ENCODE measurements at regions not wholly inside any gene's neighbourhood (a gene's known extent, or its start where the extent isn't known, plus 50 kb on each side); places are given as distances from the start of the nearest gene placed in this dataset.
"Not testable (repeated sequence)": the region's sequence is repeated elsewhere in the genome, so short reads cannot be mapped to it uniquely, and the experiment has no call there.

DNA sequence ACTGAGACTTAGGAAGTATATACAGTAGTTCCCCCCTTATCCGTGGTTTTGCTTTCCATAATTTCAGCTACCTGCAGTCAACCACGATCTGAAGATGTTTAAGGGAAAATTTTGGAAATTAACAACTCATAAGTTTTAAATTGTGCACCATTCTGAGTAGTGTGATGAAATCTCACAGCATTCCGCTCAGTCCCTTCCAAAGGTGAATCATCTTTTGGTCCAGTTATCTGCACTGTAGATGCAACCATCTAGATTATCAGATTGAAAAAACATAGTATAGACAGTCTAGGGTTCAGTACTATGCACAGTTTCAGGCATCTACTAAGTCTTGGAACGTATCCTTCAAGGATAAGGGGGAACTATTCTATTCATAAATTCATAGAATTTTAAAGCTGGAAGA, 109.0 kb downstream of the ANXA3 start:
- no peak for DNase-seq

GRCh38 chr4:78661086-78661690, 109.6 kb downstream of the ANXA3 start:
- no peak for DNase-seq

- DNase-seq: no peak
Measured at GRCh38 chr4:78661921-78662521, 110.5 kb downstream of the ANXA3 start.

DNA sequence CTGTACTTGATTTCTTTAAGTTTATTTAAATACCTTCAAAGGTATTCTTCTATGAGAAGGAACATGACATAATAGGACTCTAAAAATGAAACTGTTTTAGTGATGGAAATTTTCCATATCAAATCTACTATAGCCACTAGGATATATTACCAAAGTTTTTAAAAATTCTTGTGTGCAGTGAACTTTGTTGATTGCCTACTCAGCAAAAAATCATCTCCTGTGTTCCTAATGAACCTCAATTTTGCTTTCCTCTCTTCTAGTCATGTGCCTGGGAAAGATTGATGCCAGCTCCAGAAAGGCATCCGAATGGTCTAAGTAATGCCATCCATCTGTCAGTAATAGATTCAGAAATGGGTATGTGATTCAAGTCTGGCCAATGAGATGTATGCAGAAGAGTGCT, 111.1 kb downstream of the ANXA3 start:
- no peak for DNase-seq

DNA sequence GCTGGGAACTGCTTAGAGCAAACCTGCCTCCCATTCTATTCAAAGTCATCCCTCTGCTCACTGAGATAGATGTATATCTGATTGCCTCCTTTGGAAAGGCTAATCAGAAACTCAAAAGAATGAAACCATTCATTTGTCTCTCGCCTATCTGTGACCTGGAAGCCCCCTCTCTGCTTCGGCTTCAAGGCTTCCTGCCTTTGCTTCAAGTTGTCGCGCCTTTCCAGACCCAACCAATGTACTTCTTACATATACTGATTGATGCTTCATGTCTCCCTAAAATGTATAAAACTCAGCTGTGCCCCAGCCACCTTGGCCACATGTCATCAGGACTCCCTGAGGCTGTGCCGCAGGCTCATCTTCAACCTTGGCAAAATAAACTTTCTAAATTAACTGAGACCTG, 111.9 kb upstream of the BMP2K start:
- DNase-seq: not testable (repeated sequence)

- no peak for DNase-seq
Measured at GRCh38 chr4:78665216-78665770, 110.9 kb upstream of the BMP2K start.

DNA sequence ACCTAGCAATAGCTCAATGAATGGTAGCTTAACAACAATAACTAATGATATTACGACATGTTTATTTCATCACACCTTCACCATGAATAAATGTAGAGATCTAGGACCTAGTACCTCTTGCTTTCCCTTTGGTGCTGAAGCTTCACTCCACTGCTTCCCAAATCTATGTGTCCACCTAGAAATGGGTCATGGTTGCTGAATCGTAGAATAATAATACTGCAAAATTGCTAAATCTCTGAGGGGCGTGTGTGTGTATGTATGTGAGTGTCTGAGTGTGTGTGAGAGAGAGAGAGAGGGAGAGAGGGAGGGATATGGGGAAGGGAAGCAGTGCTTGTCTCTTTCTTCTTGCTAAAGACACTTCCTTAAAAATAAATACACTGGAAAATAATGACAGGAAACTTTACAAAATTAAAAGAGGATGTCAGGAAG, 109.3 kb upstream of the BMP2K start:
- DNase-seq: no peak

DNA sequence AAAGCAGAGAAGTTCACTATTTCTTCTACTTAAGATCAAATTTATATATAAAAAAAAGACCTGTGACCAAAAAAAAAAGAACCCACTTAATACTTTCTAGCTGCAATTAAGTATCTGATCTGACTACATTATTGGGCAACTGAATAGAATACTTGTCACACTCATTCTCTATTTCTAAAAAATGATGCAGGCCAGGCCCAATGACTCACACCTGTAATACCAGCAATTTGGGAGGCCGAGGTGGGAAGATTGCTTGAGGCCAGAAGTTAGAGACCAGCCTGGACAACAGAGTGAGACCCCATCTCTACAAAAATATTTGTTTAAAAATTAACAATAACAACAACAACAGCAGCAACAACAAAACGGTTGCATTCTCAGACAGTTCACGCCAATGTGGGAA, 108.8 kb upstream of the BMP2K start:
- no peak for DNase-seq

DNA sequence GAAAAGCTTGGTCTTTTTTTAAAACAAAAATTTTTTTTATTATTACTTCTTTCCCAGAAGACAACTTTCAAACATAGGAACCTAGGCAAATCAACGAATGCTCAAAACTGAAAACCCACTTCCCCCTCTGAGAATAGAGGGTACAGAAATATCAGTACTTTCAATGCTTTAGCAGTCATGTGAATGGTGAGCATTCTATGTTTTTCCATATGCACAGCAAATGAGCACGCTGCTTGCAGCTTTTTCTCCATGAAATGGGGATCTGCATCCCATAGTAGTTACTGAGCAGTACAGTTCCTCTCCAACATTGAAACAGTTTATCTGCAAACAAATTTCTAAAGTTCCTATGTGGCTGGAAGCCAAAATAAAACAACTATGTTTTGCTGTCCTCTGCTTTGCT, 108.4 kb upstream of the BMP2K start:
- no peak for DNase-seq

DNA sequence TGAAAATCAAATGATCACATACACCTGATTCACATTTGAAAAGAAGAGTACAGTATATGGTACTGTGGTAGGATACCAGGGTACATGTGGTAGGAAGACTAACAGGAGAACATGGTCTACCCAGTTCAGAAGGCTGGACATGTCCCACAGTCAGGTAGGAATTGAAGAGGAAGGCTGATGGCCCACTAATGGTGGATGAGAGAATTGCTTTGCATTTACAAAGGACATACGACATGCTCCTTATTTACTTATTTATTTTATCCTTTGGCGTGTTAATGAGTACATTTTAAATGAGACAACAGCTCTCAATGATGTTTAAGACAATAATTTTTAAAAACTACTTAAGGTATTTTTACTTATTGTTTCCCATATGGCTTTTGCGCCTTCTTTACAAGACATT, 106.7 kb upstream of the BMP2K start:
- DNase-seq: no peak

DNA sequence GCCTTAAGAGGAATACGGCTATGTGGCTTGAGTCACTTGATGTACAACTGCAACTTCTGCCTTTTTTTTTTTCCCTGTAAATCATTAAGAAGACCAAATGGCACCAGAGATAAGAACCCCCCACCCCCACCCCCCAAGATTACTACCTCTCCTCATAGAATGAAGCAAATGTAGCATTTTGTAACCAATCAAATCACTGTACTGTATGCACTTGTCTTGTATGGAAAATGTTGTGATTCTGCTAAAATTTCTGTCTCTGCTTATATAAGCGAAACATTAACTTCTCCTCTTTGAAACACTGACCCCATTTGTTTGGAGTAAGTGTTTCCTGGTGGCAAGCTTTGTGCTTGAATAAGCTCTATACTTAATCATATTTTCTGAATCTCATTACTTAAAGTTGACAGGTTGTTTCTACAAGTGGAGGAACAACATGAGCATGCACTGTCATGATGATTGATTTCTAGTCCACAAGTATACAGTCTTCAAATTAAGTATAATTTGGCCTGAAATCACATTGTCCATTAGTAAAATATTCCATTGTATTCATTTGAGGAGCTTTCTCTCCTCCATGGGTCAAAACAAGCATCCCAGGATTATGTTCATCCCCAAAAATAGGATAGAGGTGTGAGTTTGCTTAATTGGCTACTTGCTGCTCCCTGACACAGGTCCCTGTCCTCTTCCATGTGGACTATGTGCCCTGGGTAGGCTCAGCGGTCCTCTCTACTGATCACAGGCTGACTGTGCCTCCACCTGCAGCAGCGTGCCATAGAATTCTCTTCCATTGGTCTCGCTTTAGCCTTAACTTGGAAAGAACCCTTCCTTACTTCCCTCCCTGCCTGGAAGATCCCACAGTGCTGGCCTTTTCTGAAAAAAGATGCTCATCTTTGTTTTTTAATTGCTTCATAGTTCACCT, 104.0 kb upstream of the BMP2K start:
- DNase-seq: no peak

GRCh38 chr4:78673337-78673736, 102.8 kb upstream of the BMP2K start:
- DNase-seq: no peak

DNA sequence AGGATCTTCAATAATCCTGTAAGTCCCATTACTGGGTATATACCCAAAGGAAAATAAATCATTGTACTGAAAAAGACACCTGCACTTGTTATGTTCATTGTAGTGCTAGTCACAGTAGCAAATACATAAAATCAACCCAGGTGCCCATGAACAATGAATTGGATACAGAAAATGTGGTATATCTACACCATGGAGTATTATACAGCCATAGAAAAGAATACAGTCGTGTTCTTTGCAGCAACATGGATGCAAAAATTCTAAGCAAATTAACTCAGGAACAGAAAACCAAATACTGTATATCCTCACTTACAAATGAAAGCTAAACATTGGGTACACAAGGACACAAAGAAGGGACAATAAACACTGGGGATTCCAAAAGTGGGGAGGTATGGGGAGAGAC, 100.8 kb upstream of the BMP2K start:
- DNase-seq: no peak

DNA sequence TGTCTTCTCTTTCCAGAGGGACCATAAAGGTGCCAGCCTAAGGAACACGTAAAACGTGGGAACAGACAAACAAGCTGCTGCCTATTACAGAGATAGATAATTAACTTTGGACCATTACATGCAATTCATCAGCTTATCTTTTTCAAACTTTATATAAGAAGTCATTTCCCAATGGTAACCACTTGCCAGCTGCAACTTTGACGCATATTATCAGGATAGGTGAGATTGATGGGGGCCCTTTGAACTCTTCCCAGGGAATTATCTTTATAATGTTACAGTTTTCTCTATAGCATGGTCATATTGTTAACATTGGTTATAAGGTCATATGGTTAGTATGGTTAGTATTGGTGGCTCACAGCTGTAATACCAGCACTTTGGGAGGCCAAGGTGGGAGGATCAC, 94.1 kb upstream of the BMP2K start:
- no peak for DNase-seq

DNA sequence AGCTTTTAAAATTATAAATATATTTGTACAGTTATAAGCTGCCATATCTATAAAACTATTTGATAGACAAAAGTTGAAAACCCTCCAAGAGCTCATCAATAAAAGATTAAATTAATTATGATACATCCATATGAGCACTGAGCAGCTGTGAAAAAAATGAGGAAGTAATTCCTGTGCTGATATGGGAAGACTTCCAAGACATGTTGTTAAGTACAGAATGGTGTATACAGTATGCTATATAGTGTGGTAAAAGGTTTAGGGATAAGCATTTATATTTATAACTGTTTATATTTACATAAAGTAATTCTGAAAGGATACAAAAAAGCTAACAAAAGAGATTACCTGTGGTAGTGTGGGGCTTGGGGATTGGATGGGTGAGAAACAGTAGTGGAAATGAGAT, 92.8 kb upstream of the BMP2K start:
- DNase-seq: no peak

GRCh38 chr4:78684325-78685079, 91.6 kb upstream of the BMP2K start:
- no peak for DNase-seq

- no peak for DNase-seq
Measured at GRCh38 chr4:78687818-78688217, 88.3 kb upstream of the BMP2K start.

GRCh38 chr4:78688366-78688765, 87.8 kb upstream of the BMP2K start:
- no peak for DNase-seq

DNA sequence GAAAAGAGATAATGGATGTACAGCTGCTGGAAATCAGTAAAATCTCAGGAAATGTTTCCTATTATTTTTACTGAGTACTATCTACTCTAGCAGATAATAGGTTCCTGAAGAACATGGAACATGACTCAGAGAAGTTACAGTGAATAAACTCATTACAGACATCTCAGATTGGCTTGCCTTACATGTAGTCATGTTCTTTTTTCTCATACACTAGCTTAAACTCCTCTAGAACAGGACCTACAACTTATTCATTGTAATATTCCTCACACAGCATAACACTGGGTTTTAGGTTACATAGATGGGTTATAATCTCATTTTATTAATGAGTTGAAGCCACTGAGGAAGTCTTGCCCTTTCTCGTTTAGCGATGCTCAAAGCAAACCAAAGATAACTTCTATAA, 86.9 kb upstream of the BMP2K start:
- DNase-seq: no peak

DNA sequence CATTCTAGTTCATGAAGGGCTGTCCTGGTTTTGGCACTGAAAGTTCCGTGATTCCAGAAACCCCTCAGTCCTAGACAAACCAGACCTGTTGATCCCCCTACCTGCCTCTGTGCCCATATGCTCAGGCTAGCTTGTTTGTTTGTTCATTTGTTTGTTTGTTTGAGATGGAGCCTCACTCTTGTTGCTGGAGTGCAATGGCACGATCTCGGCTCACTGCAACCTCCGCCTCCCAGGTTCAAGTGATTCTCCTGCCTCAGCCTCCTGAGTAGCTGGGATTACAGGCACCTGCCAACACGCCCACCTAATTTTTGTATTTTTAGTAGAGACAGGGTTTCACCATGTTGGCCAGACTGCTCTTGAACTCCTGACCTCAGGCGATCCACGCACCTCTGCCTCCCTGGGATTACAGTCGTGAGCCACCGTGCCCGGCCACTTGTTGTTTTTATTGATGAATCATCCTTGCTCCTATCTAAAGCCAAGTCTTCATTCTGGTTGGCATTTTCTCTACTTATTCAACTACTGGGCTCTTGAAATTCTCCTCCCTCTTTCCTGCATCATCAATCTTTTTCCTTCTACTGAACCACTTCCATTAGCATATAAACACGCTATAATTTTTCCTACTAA, 86.3 kb upstream of the BMP2K start:
- DNase-seq: no peak

DNA sequence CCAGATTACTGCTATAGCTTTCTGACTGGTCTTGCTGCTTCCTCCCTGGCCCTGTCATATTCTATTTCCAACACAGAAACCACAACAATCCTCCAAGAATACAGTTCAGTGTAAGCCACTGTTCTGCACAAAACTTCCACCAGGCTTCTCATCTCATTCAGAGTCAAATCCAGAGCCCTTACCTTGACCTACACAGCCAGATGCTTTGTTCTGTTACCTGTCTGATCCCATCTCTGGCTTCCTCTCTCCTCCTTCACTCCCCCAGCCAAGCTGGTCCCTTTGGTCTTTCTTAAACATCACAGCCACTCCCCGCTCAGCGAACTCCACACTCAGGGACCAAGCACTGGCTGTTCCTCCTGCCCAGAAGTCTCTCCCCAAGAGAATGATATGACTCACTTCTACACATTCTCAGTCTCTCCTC, 84.8 kb upstream of the BMP2K start:
- no peak for DNase-seq

DNA sequence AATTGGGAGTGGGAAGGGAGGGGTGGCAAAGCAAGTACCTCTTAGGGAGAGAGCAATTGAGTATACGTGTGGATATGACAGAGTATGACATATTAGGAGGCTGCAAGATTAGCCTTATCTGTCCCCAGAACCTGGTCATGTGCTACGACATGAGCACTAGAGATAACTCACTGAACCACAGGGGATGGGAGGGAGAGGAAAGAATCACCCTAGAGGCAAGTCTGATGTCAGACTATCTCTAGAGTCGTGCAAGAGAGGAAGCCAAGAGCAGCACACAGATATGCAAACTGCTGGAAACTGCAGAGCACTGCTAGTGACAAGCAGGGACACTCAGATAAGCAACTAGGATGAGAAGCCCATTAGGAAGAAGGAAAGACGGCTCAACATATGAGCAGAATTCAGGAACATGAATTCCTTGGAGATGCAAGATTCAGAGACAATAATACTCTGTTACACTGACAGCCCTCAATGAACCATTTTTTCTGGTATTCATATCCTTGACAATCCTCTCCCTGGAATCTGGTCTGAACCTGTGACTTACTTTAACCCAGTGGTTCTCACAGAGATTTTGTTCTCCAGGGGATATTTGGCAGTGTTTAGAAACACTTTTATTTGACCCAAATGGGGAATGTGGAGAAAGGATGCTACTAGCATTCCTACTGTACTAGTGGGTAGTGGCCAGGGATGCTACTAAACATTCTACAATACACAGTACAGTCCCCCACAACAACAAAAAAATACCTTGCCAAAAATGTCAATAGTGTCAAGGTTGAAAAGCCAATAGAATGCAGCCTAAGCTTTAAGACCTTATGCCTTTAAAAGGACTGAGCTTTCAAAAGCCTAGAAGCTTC, 84.0 kb upstream of the BMP2K start:
- no peak for DNase-seq
